RWPE1 (cell line): ENCODE measurements at regions not wholly inside any gene's neighbourhood (a gene's known extent, or its start where the extent isn't known, plus 50 kb on each side); places are given as distances from the start of the nearest gene placed in this dataset.

Experiments
- CTCF ChIA-PET: fragments of 350-600 bp; sonication (Branson Sonifier 250); formaldehyde crosslinking; extraction: SDS; loops from one replicate; lab custom pipeline; 2021; lab: Yijun Ruan, JAX
- POLR2A ChIA-PET: fragments of 400-600 bp; formaldehyde crosslinking; extraction: SDS; loops from one replicate; lab custom pipeline; 2020; ENCODE audit warnings: antibody characterized with exemption; ENCODE audit not compliant: low non-redundant PET; lab: Yijun Ruan, JAX
- DNase-seq: peaks from one replicate; pipeline ENCODE4 v3.0.0; 2012; ENCODE audit warnings: low spot score
- H3K27ac ChIP-seq: fragments of 450-650 bp; 2 replicates; pipeline ENCODE4 v1.5.1; 2017
- CTCF ChIP-seq: fragments of 450-650 bp; conservative IDR thresholded peaks from 2 replicates; pipeline ENCODE4 v1.5.1; 2017; ENCODE audit warnings: low read depth, mild to moderate bottlenecking

GRCh38 chr1:209012443-209013196 lies 570.9 kb upstream of the CAMK1G start:
- no peak for TF ChIP-seq CTCF
- H3K27ac ChIP-seq, result no peak overlapping the region
- ChIA-PET CTCF (interaction anchor here (0.6 kb wide), 1 partner anchor 456 kb away, joined by 3 read pairs; no protein-coding TSS in a partner anchor), POLR2A (no interaction called here)
- DNase-seq, result no peak

GRCh38 chr1:209015092-209015491 lies 568.4 kb upstream of the CAMK1G start:
- no peak overlapping the region for H3K27ac ChIP-seq
- DNase-seq, result no peak
- TF ChIP-seq CTCF, result no peak
- ChIA-PET CTCF (no interaction called here), POLR2A (no interaction called here)

GRCh38 chr1:209021622-209022021 lies 561.9 kb upstream of the CAMK1G start:
- CTCF ChIA-PET, result interaction anchor here (0.6 to 0.7 kb wide), 2 partner anchors 12 to 150 kb away, joined by 3 read pairs; no protein-coding TSS in a partner anchor
- DNase-seq, result no peak
- no peak for TF ChIP-seq CTCF
- POLR2A ChIA-PET, result no interaction called here
- no peak overlapping the region for H3K27ac ChIP-seq

- no peak for DNase-seq
- CTCF ChIA-PET, result interaction anchor here (0.7 to 1.7 kb wide), 2 partner anchors 343 to 371 kb away, joined by 3 to 5 read pairs; no protein-coding TSS in a partner anchor
- H3K27ac ChIP-seq, result no peak overlapping the region
- no peak for TF ChIP-seq CTCF
- POLR2A ChIA-PET, result no interaction called here
Measured at GRCh38 chr1:209023790-209024189, 559.7 kb upstream of the CAMK1G start.

GRCh38 chr1:209029737-209030136 lies 553.8 kb upstream of the CAMK1G start:
- 0 out of 2 replicates have a peak, but pooled peaks have one; percentile 15 for TF ChIP-seq CTCF
- POLR2A ChIA-PET, result no interaction called here
- no peak for DNase-seq

GRCh38 chr1:209030454-209031167 lies 552.9 kb upstream of the CAMK1G start:
- POLR2A ChIA-PET, result no interaction called here
- CTCF ChIA-PET, result no interaction called here

More at GRCh38 chr1:209029737-209030136, 553.8 kb upstream of the CAMK1G start:
- H3K27ac ChIP-seq, result no peak overlapping the region
- CTCF ChIA-PET, result interaction anchor here (0.5 kb wide), 1 partner anchor 167 kb away, joined by 3 read pairs; no protein-coding TSS in a partner anchor

More at GRCh38 chr1:209030454-209031167, 552.9 kb upstream of the CAMK1G start:
- DNase-seq, result no peak
- TF ChIP-seq CTCF, result no peak
- no peak overlapping the region for H3K27ac ChIP-seq
